Trophoblast cell (in vitro differentiated cells and primary cell): ENCODE measurements at regions not wholly inside any gene's neighbourhood (a gene's known extent, or its start where the extent isn't known, plus 50 kb on each side); places are given as distances from the start of the nearest gene placed in this dataset.
"Not testable (repeated sequence)": the region's sequence is repeated elsewhere in the genome, so short reads cannot be mapped to it uniquely, and the experiment has no call there.

Experiments
- DNase-seq, 2 donors: peaks; one replicate each; pipeline ENCODE4 v3.0.0-alpha.2; 2016
- H2AFZ ChIP-seq: 2 replicates; pipeline ENCODE4 v1.6.1; 2013; ENCODE audit warnings: low read length, moderate library complexity, mild to moderate bottlenecking; ENCODE audit not compliant: insufficient read depth, poor library complexity
- H2AK5ac ChIP-seq: 2 replicates; pipeline ENCODE4 v1.6.1; 2013; ENCODE audit warnings: mild to moderate bottlenecking, low read length
- H2BK120ac ChIP-seq: 2 replicates; pipeline ENCODE4 v1.6.1; 2013; ENCODE audit warnings: low read length, mild to moderate bottlenecking, moderate library complexity; ENCODE audit not compliant: insufficient read depth, poor library complexity
- H2BK12ac ChIP-seq: 2 replicates; pipeline ENCODE4 v1.6.1; 2013; ENCODE audit warnings: mild to moderate bottlenecking, low read length, moderate library complexity
- H2BK5ac ChIP-seq: 2 replicates; pipeline ENCODE4 v1.6.1; 2013; ENCODE audit warnings: low read length, low read depth, moderate library complexity, mild to moderate bottlenecking; ENCODE audit not compliant: poor library complexity
- H3K14ac ChIP-seq: 2 replicates; pipeline ENCODE4 v1.6.1; 2013; ENCODE audit warnings: mild to moderate bottlenecking, low read length
- H3K18ac ChIP-seq: 2 replicates; pipeline ENCODE4 v1.6.1; 2013; ENCODE audit warnings: mild to moderate bottlenecking, low read length
- H3K23ac ChIP-seq: 2 replicates; pipeline ENCODE4 v1.6.1; 2013; ENCODE audit warnings: low read length
- H3K27ac ChIP-seq: 2 replicates; pipeline ENCODE4 v1.5.1; 2013; ENCODE audit warnings: low read depth, mild to moderate bottlenecking, inconsistent platforms, low read length, moderate library complexity
- H3K27me3 ChIP-seq: 2 replicates; pipeline ENCODE4 v1.6.1; 2013; ENCODE audit warnings: inconsistent platforms, mild to moderate bottlenecking, low read length, moderate library complexity; ENCODE audit not compliant: insufficient read depth
- H3K36me3 ChIP-seq, 2 experiments: 1 replicate in 1 of 2; 2 replicates in 1 of 2; pipeline ENCODE4 v1.6.1; 2013; ENCODE audit warnings: low read length in 2 of 2, mild to moderate bottlenecking in 2 of 2, moderate library complexity in 1 of 2; ENCODE audit not compliant: insufficient read depth in 2 of 2, control insufficient read depth in 1 of 2
- H3K4ac ChIP-seq: 2 replicates; pipeline ENCODE4 v1.6.1; 2013; ENCODE audit warnings: low read depth, mild to moderate bottlenecking, low read length, moderate library complexity
- H3K4me1 ChIP-seq, 2 experiments: 1 replicate in 1 of 2; 2 replicates in 1 of 2; pipeline ENCODE4 v1.6.1; 2013; ENCODE audit warnings: low read length in 2 of 2, mild to moderate bottlenecking in 2 of 2, moderate library complexity in 1 of 2; ENCODE audit not compliant: insufficient read depth in 2 of 2, control insufficient read depth in 1 of 2
- H3K4me2 ChIP-seq: 2 replicates; pipeline ENCODE4 v1.6.1; 2013; ENCODE audit warnings: inconsistent platforms, mild to moderate bottlenecking, low read length, moderate library complexity
- H3K4me3 ChIP-seq: 2 replicates; pipeline ENCODE4 v1.5.1; 2013; ENCODE audit warnings: mild to moderate bottlenecking, low read depth, low read length, inconsistent platforms
- H3K79me1 ChIP-seq: one replicate; pipeline ENCODE4 v1.6.1; 2013; ENCODE audit warnings: low read length
- H3K79me2 ChIP-seq: 2 replicates; pipeline ENCODE4 v1.6.1; 2013; ENCODE audit warnings: low read length, mild to moderate bottlenecking; ENCODE audit not compliant: control insufficient read depth, insufficient read depth, poor library complexity
- H3K9ac ChIP-seq: 2 replicates; pipeline ENCODE4 v1.6.1; 2013; ENCODE audit warnings: mild to moderate bottlenecking, low read length
- H3K9me3 ChIP-seq: 2 replicates; pipeline ENCODE4 v1.6.1; 2013; ENCODE audit warnings: low read depth, mild to moderate bottlenecking, control low read depth, inconsistent platforms, low read length; ENCODE audit not compliant: insufficient read depth
- H4K12ac ChIP-seq: 2 replicates; pipeline ENCODE4 v1.6.1; 2013; ENCODE audit warnings: low read depth, mild to moderate bottlenecking, low read length, moderate library complexity
- H4K8ac ChIP-seq: 2 replicates; pipeline ENCODE4 v1.6.1; 2013; ENCODE audit warnings: low read depth, mild to moderate bottlenecking, low read length, moderate library complexity
- H4K91ac ChIP-seq: one replicate; pipeline ENCODE4 v1.6.1; 2013; ENCODE audit warnings: low read depth, mild to moderate bottlenecking, low read length, moderate library complexity
- WGBS: extraction: QIAGEN DNeasy Blood & Tissue Kit; methylation state at CpG from one replicate; pipeline ENCODE4 v1.1.7; 2013; ENCODE audit warnings: missing lambda C conversion rate; ENCODE audit not compliant: insufficient read length, insufficient coverage; ENCODE audit errors: extremely low coverage; 5-methylcytosine and 5-hydroxymethylcytosine counted together

- not testable (repeated sequence) for H3K27ac ChIP-seq, H3K4ac ChIP-seq, H4K91ac ChIP-seq, H2AK5ac ChIP-seq, H3K9ac ChIP-seq, H3K4me3 ChIP-seq, H2BK5ac ChIP-seq, H2BK120ac ChIP-seq, H3K18ac ChIP-seq, H4K8ac ChIP-seq, H3K9me3 ChIP-seq, DNase-seq, H3K36me3 ChIP-seq, H3K79me2 ChIP-seq, H4K12ac ChIP-seq, H3K27me3 ChIP-seq, H3K4me1 ChIP-seq, H3K14ac ChIP-seq, H2BK12ac ChIP-seq, H3K4me2 ChIP-seq, H3K23ac ChIP-seq, H3K79me1 ChIP-seq, H2AFZ ChIP-seq
- no CpG with 5 or more reads among the region's 17 CpGs for WGBS
Observed at GRCh38 chr22:11561744-11562143, 3966.2 kb upstream of the OR11H1 start.

- H2BK120ac ChIP-seq, DNase-seq, H3K27ac ChIP-seq: not testable (repeated sequence)
Observed at GRCh38 chr22:11568837-11569563, 3959.0 kb upstream of the OR11H1 start.

GRCh38 chr22:11569564-11569940 lies 3958.4 kb upstream of the OR11H1 start:
- not testable (repeated sequence) for H3K14ac ChIP-seq, H2BK12ac ChIP-seq, H3K36me3 ChIP-seq, H2BK120ac ChIP-seq, H3K4me2 ChIP-seq, H4K8ac ChIP-seq, H3K4ac ChIP-seq, H2AK5ac ChIP-seq, H3K4me3 ChIP-seq, H2BK5ac ChIP-seq, H3K9ac ChIP-seq, H2AFZ ChIP-seq, H4K12ac ChIP-seq, H3K27me3 ChIP-seq, H3K27ac ChIP-seq, H3K79me2 ChIP-seq, H3K18ac ChIP-seq, H3K79me1 ChIP-seq, H3K4me1 ChIP-seq, DNase-seq, H3K23ac ChIP-seq, H4K91ac ChIP-seq
- H3K9me3 ChIP-seq, result peaks cover 33% of the 10 kb centered on the region
- no CpG with 5 or more reads among the region's 5 CpGs for WGBS

More at GRCh38 chr22:11568837-11569563, 3959.0 kb upstream of the OR11H1 start:
- not testable (repeated sequence) for H2BK12ac ChIP-seq, H3K79me2 ChIP-seq, H3K14ac ChIP-seq, H3K79me1 ChIP-seq, H3K4ac ChIP-seq, H3K4me3 ChIP-seq, H4K8ac ChIP-seq, H2AK5ac ChIP-seq, H2AFZ ChIP-seq, H3K4me1 ChIP-seq, H4K12ac ChIP-seq, H2BK5ac ChIP-seq, H3K4me2 ChIP-seq, H3K23ac ChIP-seq, H3K18ac ChIP-seq, H3K27me3 ChIP-seq, H3K9ac ChIP-seq, H4K91ac ChIP-seq, H3K36me3 ChIP-seq
- peaks cover 27% of the 10 kb centered on the region for H3K9me3 ChIP-seq
- WGBS, result no CpG with 5 or more reads among the region's 11 CpGs

- not testable (repeated sequence) for H4K91ac ChIP-seq, H3K27me3 ChIP-seq, H3K79me1 ChIP-seq, H3K14ac ChIP-seq, H2BK12ac ChIP-seq, H2AFZ ChIP-seq, H3K4ac ChIP-seq, H3K27ac ChIP-seq, H3K4me2 ChIP-seq, H3K4me3 ChIP-seq, H3K18ac ChIP-seq, H4K12ac ChIP-seq, H3K79me2 ChIP-seq, H4K8ac ChIP-seq, H3K36me3 ChIP-seq, DNase-seq, H2AK5ac ChIP-seq, H3K9ac ChIP-seq, H3K4me1 ChIP-seq, H3K23ac ChIP-seq, H2BK120ac ChIP-seq, H2BK5ac ChIP-seq
- WGBS, result no CpG with 5 or more reads among the region's 6 CpGs
- H3K9me3 ChIP-seq, result peaks cover 49% of the 10 kb centered on the region
Observed at GRCh38 chr22:11573154-11573553, 3954.8 kb upstream of the OR11H1 start.
